ENCODE measurements at regions not wholly inside any gene's neighbourhood (a gene's known extent, or its start where the extent isn't known, plus 50 kb on each side); places are given as distances from the start of the nearest gene placed in this dataset.
"Not testable (repeated sequence)": the region's sequence is repeated elsewhere in the genome, so short reads cannot be mapped to it uniquely, and the experiment has no call there.

DNA sequence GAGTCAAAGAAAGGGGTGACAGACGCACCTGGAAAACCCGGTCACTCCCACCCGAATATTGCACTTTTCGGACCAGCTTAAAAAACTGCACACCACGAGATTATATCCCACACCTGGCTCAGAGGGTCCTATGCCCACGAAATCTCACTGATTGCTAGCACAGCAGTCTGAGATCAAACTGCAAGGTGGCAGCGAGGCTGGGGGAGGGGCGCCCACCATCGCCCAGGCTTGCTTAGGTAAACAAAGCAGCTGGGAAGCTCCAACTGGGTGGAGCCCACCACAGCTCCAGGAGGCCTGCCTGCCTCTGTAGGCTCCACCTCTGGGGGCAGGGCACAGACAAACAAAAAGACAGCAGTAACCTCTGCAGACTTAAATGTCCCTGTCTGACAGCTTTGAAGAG is 185.1 kb upstream of the CXADR start:
- H3K36me3 Mint-ChIP-seq, H3K27me3 Mint-ChIP-seq, H3K4me1 Mint-ChIP-seq, DNase-seq, H3K27ac Mint-ChIP-seq, H3K9me3 Mint-ChIP-seq, H3K4me3 Mint-ChIP-seq: not testable (repeated sequence)

DNA sequence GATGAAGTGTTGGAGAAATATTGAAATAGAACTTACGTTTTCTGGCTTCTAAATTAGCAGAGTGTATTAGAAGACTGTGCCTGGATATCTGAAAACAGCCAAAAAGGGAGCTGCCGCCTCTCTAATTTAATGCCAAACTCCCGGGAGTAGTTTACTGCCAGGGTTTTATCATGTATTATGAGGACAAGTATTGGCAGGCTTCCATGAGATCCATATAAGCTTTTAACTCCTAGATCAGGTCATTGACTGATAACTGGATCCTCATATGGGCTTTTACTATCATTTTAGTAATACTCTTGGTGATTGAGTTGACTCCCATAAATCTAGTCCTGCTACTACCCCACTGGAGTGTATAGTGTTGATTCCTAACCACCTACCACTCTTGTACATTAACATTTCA is 178.4 kb upstream of the CXADR start:
- Mint-ChIP-seq H3K4me3 (no peak overlapping the region), H3K36me3 (no peaks in the 10 kb centered on the region), H3K27me3 (no peaks in the 10 kb centered on the region), H3K4me1 (no peaks in the 10 kb centered on the region), H3K27ac (no peak overlapping the region), H3K9me3 (peaks cover 2% of the 10 kb centered on the region)
- no peak for DNase-seq

DNA sequence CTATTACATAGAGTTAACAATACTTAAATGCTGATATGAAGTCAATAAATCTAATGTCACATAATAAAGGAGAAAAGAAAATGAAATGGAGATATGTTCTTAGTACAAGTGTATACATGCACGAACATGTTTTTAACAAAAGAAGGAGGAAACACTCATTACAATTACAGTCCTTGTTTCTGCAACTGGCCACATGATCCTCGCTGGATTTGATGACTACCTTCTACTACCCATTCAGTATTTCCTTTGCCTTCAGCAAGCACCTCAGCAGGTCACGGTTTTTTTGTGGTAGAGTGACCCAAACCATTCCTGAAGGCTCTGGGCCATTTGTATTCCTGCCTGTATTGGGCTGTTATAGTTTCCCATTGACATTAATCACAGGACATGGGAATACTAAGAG is 172.8 kb upstream of the CXADR start:
- Mint-ChIP-seq H3K4me3 (no peak overlapping the region), H3K27me3 (no peaks in the 10 kb centered on the region), H3K9me3 (peaks cover 6% of the 10 kb centered on the region), H3K27ac (no peak overlapping the region), H3K4me1 (no peaks in the 10 kb centered on the region), H3K36me3 (no peaks in the 10 kb centered on the region)
- DNase-seq: no peak

DNA sequence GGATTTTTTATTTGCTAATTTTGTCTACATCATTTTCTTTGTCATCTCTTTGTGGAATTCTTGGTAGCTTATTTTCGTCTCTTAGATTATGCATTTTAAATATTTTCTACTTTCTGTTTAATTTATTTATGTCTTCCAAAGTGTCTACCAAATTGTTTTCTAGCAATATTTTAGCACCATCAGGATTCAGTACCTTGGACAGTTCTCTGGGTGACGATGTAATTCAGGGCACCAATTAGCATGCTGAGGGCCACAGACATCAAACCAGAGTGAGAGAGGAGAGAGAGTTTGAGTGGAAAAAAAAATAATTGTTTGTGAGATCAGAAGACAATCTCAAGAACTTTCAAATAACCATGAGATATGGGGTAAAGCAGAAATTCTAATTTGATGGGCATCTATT is 169.8 kb upstream of the CXADR start:
- no peak overlapping the region for H3K4me3 Mint-ChIP-seq
- H3K27ac Mint-ChIP-seq: no peak overlapping the region
- DNase-seq: no peak
- no peaks in the 10 kb centered on the region for H3K36me3 Mint-ChIP-seq
- H3K27me3 Mint-ChIP-seq: no peaks in the 10 kb centered on the region
- H3K9me3 Mint-ChIP-seq: peaks cover 6% of the 10 kb centered on the region
- H3K4me1 Mint-ChIP-seq: no peaks in the 10 kb centered on the region

DNA sequence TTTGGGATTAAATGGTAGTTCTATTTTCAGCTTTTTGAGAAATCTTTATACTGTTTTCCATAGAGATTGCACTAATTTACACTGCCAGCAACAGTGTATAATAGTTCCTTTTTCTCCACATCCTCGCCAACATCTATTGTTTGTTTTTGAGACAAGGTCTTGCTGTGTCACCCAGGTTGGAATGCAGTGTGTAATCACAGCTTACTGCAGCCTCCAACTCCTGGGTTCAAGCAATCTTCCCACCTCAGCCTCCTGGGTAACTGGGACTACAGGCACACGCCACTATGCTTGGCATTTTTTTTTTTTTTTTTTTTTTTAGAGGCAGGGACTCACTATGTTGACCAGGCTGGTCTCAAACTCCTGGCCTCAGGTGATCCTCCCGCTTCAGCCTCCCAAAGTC is 164.5 kb upstream of the CXADR start:
- Mint-ChIP-seq H3K4me1 (no peaks in the 10 kb centered on the region), H3K27me3 (peaks cover 8% of the 10 kb centered on the region), H3K27ac (no peak overlapping the region), H3K4me3 (no peak overlapping the region), H3K36me3 (no peaks in the 10 kb centered on the region), H3K9me3 (peaks cover 4% of the 10 kb centered on the region)
- no peak for DNase-seq

DNA sequence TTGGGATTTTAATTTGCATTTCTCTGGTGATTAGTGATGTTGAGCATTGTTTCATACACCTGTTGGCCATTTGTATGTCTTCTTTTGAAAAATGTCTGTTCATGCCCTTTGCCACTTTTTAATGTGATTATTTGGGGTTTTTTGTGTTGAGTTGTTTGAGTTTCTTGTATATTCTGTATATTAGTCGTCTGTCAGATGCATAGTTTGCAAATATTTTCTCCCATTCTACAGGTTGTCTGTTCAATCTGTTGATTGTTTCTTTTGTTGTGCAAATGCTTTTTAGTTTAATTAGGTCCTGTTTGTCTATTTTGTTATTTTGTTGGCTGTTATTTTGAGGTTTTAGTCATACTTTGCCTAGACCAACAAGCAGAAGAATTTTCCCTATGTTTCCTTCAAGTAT is 164.0 kb upstream of the CXADR start:
- peaks cover 3% of the 10 kb centered on the region for H3K9me3 Mint-ChIP-seq

DNA sequence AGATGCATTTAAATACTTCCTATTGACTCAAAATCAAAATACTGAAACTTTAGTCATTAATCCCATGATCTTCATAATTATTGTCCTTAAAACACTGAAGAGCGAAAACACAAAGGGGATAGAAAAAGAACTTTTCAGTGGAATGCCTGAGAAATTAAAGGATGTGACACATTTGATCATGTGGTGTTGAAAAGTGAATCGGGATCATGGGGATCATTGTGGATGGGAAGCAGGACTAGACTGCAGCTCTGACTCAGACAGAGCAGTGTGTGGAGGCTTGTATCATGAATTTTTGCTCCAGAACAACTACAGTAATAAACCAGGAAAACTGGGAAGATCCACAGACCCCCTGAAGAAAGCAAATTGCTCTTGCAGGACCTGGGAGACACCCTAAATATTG is 161.1 kb upstream of the CXADR start:
- Mint-ChIP-seq H3K4me3 (no peak overlapping the region), H3K27me3 (peaks cover 8% of the 10 kb centered on the region), H3K27ac (no peak overlapping the region), H3K9me3 (no peaks in the 10 kb centered on the region), H3K4me1 (no peaks in the 10 kb centered on the region), H3K36me3 (no peaks in the 10 kb centered on the region)
- no peak for DNase-seq

More for the DNA sequence above, 164.0 kb upstream of the CXADR start:
- DNase-seq: no peak
- Mint-ChIP-seq H3K27ac (no peak overlapping the region), H3K27me3 (peaks cover 8% of the 10 kb centered on the region), H3K36me3 (no peaks in the 10 kb centered on the region), H3K4me3 (no peak overlapping the region), H3K4me1 (no peaks in the 10 kb centered on the region)

DNA sequence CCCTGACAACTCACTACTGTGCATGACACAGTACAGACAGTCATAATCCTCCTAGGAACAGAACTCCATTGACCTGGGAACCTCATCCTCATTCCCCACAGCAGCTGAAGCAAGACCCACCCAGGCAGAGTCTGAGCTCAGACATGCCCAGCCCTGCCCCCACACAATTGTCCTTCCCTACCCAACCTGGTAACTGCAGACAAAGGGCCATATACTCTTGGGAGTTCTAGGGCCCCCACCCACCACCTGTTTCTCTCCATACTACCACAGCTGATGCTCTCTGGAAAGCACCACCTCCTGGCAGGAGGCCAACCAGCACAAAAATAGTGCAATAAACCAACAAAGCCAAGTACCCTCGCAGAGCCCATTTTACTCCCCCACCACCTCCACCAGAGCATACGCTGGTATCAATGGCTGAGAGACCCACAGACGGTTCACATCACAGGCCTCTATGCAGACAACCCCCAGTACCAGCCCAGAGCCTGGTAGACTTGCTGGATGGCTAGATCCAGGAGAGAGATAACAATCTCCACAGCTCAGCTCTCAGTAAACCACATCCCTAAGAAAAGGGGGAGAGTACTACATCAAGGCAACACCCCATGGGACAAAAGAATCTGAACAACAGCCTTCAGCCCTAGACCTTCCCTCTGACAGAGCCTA is 159.7 kb upstream of the CXADR start:
- Mint-ChIP-seq H3K36me3 (no peaks in the 10 kb centered on the region), H3K9me3 (no peaks in the 10 kb centered on the region), H3K4me1 (no peaks in the 10 kb centered on the region), H3K4me3 (no peak overlapping the region), H3K27ac (no peak overlapping the region), H3K27me3 (peaks cover 8% of the 10 kb centered on the region)
- DNase-seq: no peak

DNA sequence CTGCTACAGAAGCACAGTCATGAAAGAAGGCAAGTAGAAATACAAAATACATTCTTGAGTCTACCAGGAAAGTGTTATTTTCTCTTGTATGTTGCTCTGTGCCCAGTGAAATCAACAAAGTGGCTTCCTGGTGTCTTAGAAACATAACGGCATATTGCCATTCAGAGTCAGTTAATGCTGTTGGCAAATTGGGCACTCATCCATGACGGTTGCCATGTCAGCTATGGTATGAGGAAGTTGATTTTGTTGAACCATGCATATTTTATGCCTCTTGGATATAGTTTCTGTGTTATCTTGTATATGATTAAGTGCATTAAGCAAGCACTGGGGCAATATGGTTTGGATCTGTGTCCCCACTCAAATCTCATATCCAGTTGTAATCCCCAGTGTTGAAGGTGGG is 153.1 kb upstream of the CXADR start:
- Mint-ChIP-seq H3K4me1 (no peaks in the 10 kb centered on the region), H3K4me3 (no peak overlapping the region), H3K36me3 (no peaks in the 10 kb centered on the region)

DNA sequence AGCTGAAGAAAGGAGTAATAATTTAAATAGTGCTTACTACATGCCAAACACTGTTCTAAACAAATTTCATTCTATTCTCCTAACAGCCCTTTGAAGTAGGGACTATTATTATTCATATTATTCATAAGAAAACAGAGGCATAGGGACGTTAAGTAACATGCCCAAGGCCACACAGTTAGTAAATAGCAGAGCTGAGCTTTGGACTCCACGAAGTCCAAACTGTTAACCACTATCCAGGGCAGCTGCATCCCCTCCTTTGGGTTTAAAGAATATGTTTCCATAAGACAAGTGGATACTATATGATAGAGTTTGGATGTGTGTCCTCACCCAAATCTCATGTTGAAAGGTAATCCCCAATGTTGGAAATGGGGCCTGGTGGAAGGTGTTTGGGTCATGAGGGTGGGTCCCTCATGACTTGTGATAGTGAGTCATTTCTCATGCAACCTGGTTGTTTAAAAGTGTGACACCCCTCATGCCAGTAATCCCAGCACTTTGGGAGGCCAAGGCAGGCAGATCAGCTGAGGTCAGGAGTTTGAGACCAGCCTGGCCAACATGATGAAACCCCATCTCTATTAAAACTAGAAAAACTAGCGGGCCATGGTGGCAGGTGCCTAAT is 144.0 kb upstream of the CXADR start:
- no peaks in the 10 kb centered on the region for H3K36me3 Mint-ChIP-seq
- DNase-seq: no peak
- H3K9me3 Mint-ChIP-seq: no peaks in the 10 kb centered on the region
- H3K27ac Mint-ChIP-seq: no peak overlapping the region
- H3K4me1 Mint-ChIP-seq: no peaks in the 10 kb centered on the region
- H3K27me3 Mint-ChIP-seq: peaks cover 25% of the 10 kb centered on the region
- no peak overlapping the region for H3K4me3 Mint-ChIP-seq

More for the DNA sequence above, 153.1 kb upstream of the CXADR start:
- DNase-seq: no peak
- H3K27me3 Mint-ChIP-seq: peaks cover 7% of the 10 kb centered on the region
- H3K9me3 Mint-ChIP-seq: no peaks in the 10 kb centered on the region
- H3K27ac Mint-ChIP-seq: no peak overlapping the region

DNA sequence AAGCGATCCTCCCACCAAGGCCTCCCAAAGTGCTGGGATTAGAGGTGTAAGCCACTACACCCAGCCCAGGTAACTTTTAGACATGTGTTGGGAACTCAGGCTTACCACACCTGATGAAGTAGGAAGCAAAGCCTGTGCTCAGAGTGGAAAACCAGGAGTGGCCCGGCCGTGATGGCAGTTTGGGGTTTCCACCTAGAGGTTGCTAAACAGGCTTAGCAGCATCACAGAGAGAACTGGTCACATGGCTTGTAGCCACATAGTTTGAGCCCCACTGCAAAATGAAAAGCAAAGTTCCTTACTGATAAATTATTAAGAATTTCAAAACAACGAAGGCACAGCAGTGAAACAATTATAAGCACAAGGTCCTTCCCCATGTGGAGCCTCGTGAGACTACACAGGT is 142.6 kb upstream of the CXADR start:
- H3K4me3 Mint-ChIP-seq: no peak overlapping the region

DNA sequence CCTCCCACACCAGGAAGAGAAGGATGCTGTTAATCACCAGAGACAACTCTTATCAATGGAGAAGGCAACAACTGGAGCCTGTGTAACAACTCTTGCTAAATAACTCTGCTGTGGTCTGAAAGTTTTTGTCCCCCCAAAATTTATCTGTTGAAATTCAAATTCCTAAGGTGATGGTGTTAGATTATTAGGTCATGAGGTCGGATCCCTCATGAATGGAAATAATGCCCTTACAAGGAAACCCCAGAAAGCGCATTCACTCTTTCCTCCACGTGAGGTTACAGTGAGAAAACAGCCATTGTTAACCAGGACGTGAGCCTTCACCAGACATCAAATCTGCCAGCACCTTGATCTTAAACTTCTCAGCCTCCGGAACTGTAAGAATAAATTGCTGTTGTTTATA is 141.9 kb upstream of the CXADR start:
- DNase-seq: no peak
- no peaks in the 10 kb centered on the region for H3K4me1 Mint-ChIP-seq
- H3K9me3 Mint-ChIP-seq: no peaks in the 10 kb centered on the region
- no peaks in the 10 kb centered on the region for H3K36me3 Mint-ChIP-seq
- peaks cover 40% of the 10 kb centered on the region for H3K27me3 Mint-ChIP-seq
- no peak overlapping the region for H3K27ac Mint-ChIP-seq
- H3K4me3 Mint-ChIP-seq: no peak overlapping the region

More for the DNA sequence above, 142.6 kb upstream of the CXADR start:
- no peak overlapping the region for H3K27ac Mint-ChIP-seq
- H3K36me3 Mint-ChIP-seq: no peaks in the 10 kb centered on the region
- DNase-seq: no peak
- H3K27me3 Mint-ChIP-seq: peaks cover 36% of the 10 kb centered on the region
- H3K9me3 Mint-ChIP-seq: no peaks in the 10 kb centered on the region
- no peaks in the 10 kb centered on the region for H3K4me1 Mint-ChIP-seq

DNA sequence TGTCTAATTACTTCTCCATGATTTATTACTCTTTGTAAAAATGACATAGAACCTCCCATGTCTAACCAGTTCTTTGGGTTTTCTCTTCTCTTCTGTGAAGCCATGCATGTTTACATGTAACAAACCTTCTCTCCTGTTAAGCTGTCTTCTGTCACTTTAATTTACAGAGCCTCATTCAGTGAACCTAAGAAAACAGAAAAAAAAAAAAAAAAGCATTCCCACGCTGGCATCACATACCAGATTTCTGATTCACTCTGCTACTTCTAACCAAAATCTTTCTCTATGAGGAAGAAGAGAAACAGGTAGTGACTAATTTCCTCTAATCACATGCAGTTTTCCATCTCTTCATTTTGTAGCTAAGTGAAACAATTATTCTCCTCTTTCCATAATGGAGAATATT is 141.4 kb upstream of the CXADR start:
- no peak overlapping the region for H3K4me3 Mint-ChIP-seq
- H3K4me1 Mint-ChIP-seq: no peaks in the 10 kb centered on the region

DNA sequence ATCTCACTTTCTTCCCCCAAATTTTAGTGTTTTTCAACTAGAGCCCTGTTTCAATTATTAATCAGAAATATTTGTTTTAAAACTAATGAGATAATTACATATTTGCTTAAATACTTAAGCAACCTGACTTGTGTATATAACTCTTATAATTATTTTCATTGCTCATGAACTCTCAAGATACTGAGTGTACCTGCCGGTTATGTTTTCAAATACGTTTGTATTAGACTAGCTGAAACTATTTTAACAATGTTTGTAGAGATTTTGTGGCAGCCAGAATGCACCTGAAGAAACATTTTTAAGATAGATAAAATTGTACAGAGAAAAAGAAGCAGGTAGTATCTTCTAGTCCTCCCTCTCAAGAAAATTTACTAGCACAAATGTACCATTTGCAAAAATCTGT is 140.6 kb upstream of the CXADR start:
- H3K36me3 Mint-ChIP-seq: no peaks in the 10 kb centered on the region

More for the DNA sequence above, 141.4 kb upstream of the CXADR start:
- DNase-seq: no peak
- peaks cover 37% of the 10 kb centered on the region for H3K27me3 Mint-ChIP-seq
- H3K27ac Mint-ChIP-seq: no peak overlapping the region
- H3K9me3 Mint-ChIP-seq: no peaks in the 10 kb centered on the region
- H3K36me3 Mint-ChIP-seq: no peaks in the 10 kb centered on the region

DNA sequence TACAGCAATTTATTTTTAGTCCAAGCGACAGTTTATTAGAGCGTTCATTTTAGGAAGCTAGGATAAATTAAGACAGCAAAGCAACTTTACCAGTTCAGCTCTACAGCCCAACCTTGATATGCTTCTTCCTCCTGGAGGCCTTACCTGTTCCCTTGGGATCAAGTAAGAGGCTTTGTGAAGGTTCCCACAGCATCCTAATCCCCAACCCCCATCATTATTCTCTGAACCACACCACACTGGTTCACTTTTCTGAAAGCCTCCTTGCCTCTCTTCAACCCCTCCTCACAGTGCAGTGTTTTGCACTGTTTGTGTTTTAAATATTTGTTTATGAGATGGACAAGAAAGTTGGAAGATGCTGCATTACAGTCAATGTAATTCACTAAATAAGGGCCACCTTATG is 126.3 kb upstream of the CXADR start:
- Mint-ChIP-seq H3K27ac (no peak overlapping the region), H3K27me3 (peaks cover 11% of the 10 kb centered on the region), H3K4me1 (no peaks in the 10 kb centered on the region), H3K9me3 (peaks cover 5% of the 10 kb centered on the region), H3K4me3 (no peak overlapping the region), H3K36me3 (no peaks in the 10 kb centered on the region)
- no peak for DNase-seq

More for the DNA sequence above, 140.6 kb upstream of the CXADR start:
- H3K4me1 Mint-ChIP-seq: no peaks in the 10 kb centered on the region
- DNase-seq: no peak
- no peaks in the 10 kb centered on the region for H3K9me3 Mint-ChIP-seq
- H3K4me3 Mint-ChIP-seq: no peak overlapping the region
- no peak overlapping the region for H3K27ac Mint-ChIP-seq
- H3K27me3 Mint-ChIP-seq: peaks cover 34% of the 10 kb centered on the region

DNA sequence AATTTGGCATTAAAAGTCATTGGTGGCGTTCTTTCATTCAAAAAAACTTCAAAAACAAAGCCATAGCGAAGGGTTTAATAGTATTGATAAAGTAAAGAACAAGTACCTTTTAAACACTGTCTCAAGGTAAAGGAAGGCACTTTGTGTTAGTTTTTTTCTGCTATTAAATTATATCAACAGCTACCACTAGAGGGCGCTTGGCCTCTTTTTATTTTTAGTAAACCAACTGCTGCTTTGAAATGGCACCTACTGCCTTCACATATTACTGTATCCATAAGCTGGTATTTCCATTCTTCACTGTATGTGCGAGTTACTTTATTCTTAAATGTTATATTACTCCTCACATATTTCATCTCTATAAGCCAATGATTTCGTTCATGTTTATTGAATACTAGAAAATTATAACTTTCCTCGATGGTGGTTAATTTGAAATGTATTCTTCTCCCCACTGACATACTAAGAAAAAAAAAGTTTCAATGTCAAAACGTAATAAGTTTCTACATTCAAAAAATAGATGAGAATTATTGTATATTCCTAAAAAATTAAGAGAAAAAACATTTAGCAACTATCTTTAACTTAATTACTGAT is 125.7 kb upstream of the CXADR start:
- Mint-ChIP-seq H3K4me3 (no peak overlapping the region), H3K27me3 (peaks cover 11% of the 10 kb centered on the region), H3K4me1 (no peaks in the 10 kb centered on the region), H3K36me3 (no peaks in the 10 kb centered on the region), H3K9me3 (peaks cover 4% of the 10 kb centered on the region), H3K27ac (no peak overlapping the region)
- peak; percentile 3 for DNase-seq

All from activated naive CD8-positive, alpha-beta T cell treated with anti-CD3 and anti-CD28 coated beads for 36 hours (primary cell).